Activated CD4-positive, alpha-beta T cell treated with anti-CD3 and anti-CD28 coated beads, Interleukin-2, amount 10 ng/mL, durations not matched to agents 7 days and 5 days (primary cell): ENCODE measurements at regions not wholly inside any gene's neighbourhood (a gene's known extent, or its start where the extent isn't known, plus 50 kb on each side); places are given as distances from the start of the nearest gene placed in this dataset.

Source experiments
- CTCF ChIA-PET: fragments of 350-600 bp; sonication (Branson Sonifier 250); formaldehyde crosslinking; loops from one replicate; lab custom pipeline; 2021; ENCODE audit warnings: antibody characterized with exemption; lab: Charles Lee
- POLR2A ChIA-PET: fragments of 350-600 bp; sonication (Branson Sonifier 250); formaldehyde crosslinking; loops from one replicate; lab custom pipeline; 2021; ENCODE audit warnings: antibody characterized with exemption; lab: Charles Lee
- DNase-seq: peaks from one replicate; pipeline ENCODE4 v3.0.0-alpha.2; 2020
- H3K27ac Mint-ChIP-seq: one replicate; pipeline ENCODE4 v1.8.0; 2021; ENCODE audit warnings: mild to moderate bottlenecking, moderate library complexity, mixed read lengths
- H3K27me3 Mint-ChIP-seq: one replicate; pipeline ENCODE4 v1.8.0; 2021; ENCODE audit warnings: mixed read lengths
- H3K36me3 Mint-ChIP-seq: one replicate; pipeline ENCODE4 v1.8.0; 2021; ENCODE audit warnings: low read depth, mixed read lengths
- H3K4me1 Mint-ChIP-seq: one replicate; pipeline ENCODE4 v1.8.0; 2021; ENCODE audit warnings: mixed read lengths
- H3K4me3 Mint-ChIP-seq: one replicate; pipeline ENCODE4 v1.8.0; 2021; ENCODE audit warnings: mild to moderate bottlenecking, moderate library complexity, mixed read lengths
- H3K9me3 Mint-ChIP-seq: one replicate; pipeline ENCODE4 v1.8.0; 2021; ENCODE audit warnings: mixed read lengths

- Mint-ChIP-seq H3K36me3 (no peaks in the 10 kb centered on the region), H3K9me3 (no peaks in the 10 kb centered on the region), H3K27me3 (no peaks in the 10 kb centered on the region), H3K4me3 (no peak overlapping the region), H3K4me1 (no peaks in the 10 kb centered on the region), H3K27ac (no peak overlapping the region)
- DNase-seq = no peak
- ChIA-PET POLR2A (no interaction called here), CTCF (no interaction called here)
Measured at GRCh38 chr9:73597039-73597438, 445.4 kb downstream of the ANXA1 start.

GRCh38 chr9:73597771-73598170, 446.1 kb downstream of the ANXA1 start:
- no peak overlapping the region for H3K4me3 Mint-ChIP-seq
- CTCF ChIA-PET = no interaction called here
- no peaks in the 10 kb centered on the region for H3K9me3 Mint-ChIP-seq
- H3K27me3 Mint-ChIP-seq = no peaks in the 10 kb centered on the region
- POLR2A ChIA-PET = no interaction called here
- H3K4me1 Mint-ChIP-seq = no peaks in the 10 kb centered on the region
- H3K36me3 Mint-ChIP-seq = no peaks in the 10 kb centered on the region
- no peak for DNase-seq
- H3K27ac Mint-ChIP-seq = no peak overlapping the region

GRCh38 chr9:73609381-73609780, 457.7 kb downstream of the ANXA1 start:
- H3K9me3 Mint-ChIP-seq = no peaks in the 10 kb centered on the region
- H3K36me3 Mint-ChIP-seq = no peaks in the 10 kb centered on the region
- no peak for DNase-seq
- CTCF ChIA-PET = no interaction called here
- H3K4me1 Mint-ChIP-seq = no peaks in the 10 kb centered on the region
- no peak overlapping the region for H3K4me3 Mint-ChIP-seq
- no peaks in the 10 kb centered on the region for H3K27me3 Mint-ChIP-seq
- POLR2A ChIA-PET = no interaction called here
- H3K27ac Mint-ChIP-seq = no peak overlapping the region

- Mint-ChIP-seq H3K27me3 (no peaks in the 10 kb centered on the region), H3K36me3 (no peaks in the 10 kb centered on the region), H3K4me1 (no peaks in the 10 kb centered on the region), H3K4me3 (no peak overlapping the region), H3K27ac (no peak overlapping the region), H3K9me3 (no peaks in the 10 kb centered on the region)
- CTCF ChIA-PET = no interaction called here
- DNase-seq = no peak
- POLR2A ChIA-PET = no interaction called here
Measured at GRCh38 chr9:73611032-73611431, 459.4 kb downstream of the ANXA1 start.

GRCh38 chr9:73613092-73613701, 461.5 kb downstream of the ANXA1 start:
- Mint-ChIP-seq H3K9me3 (no peaks in the 10 kb centered on the region), H3K4me3 (no peak overlapping the region), H3K36me3 (no peaks in the 10 kb centered on the region), H3K27me3 (no peaks in the 10 kb centered on the region), H3K4me1 (no peaks in the 10 kb centered on the region), H3K27ac (no peak overlapping the region)
- no peak for DNase-seq
- CTCF ChIA-PET = no interaction called here
- POLR2A ChIA-PET = no interaction called here

- CTCF ChIA-PET = no interaction called here
- POLR2A ChIA-PET = no interaction called here
- H3K4me3 Mint-ChIP-seq = no peak overlapping the region
- DNase-seq = no peak
- no peak overlapping the region for H3K27ac Mint-ChIP-seq
- H3K36me3 Mint-ChIP-seq = no peaks in the 10 kb centered on the region
- no peaks in the 10 kb centered on the region for H3K27me3 Mint-ChIP-seq
- peaks cover 3% of the 10 kb centered on the region for H3K9me3 Mint-ChIP-seq
- H3K4me1 Mint-ChIP-seq = no peaks in the 10 kb centered on the region
Measured at GRCh38 chr9:73615557-73615956, 463.9 kb downstream of the ANXA1 start.

GRCh38 chr9:73617586-73617985, 465.9 kb downstream of the ANXA1 start:
- Mint-ChIP-seq H3K36me3 (no peaks in the 10 kb centered on the region), H3K9me3 (peaks cover 3% of the 10 kb centered on the region), H3K27me3 (no peaks in the 10 kb centered on the region), H3K4me1 (no peaks in the 10 kb centered on the region), H3K4me3 (no peak overlapping the region), H3K27ac (no peak overlapping the region)
- no peak for DNase-seq
- CTCF ChIA-PET = no interaction called here
- POLR2A ChIA-PET = no interaction called here

GRCh38 chr9:73640971-73641370, 489.3 kb downstream of the ANXA1 start:
- H3K27ac Mint-ChIP-seq = no peak overlapping the region
- CTCF ChIA-PET = no interaction called here

GRCh38 chr9:73643379-73644013, 491.8 kb downstream of the ANXA1 start:
- CTCF ChIA-PET = no interaction called here
- Mint-ChIP-seq H3K27ac (no peak overlapping the region), H3K9me3 (peaks cover 1% of the 10 kb centered on the region), H3K4me1 (no peaks in the 10 kb centered on the region), H3K27me3 (no peaks in the 10 kb centered on the region), H3K36me3 (no peaks in the 10 kb centered on the region), H3K4me3 (no peak overlapping the region)
- DNase-seq = no peak
- POLR2A ChIA-PET = no interaction called here

More at GRCh38 chr9:73640971-73641370, 489.3 kb downstream of the ANXA1 start:
- Mint-ChIP-seq H3K4me1 (no peaks in the 10 kb centered on the region), H3K4me3 (no peak overlapping the region), H3K27me3 (no peaks in the 10 kb centered on the region), H3K36me3 (no peaks in the 10 kb centered on the region), H3K9me3 (peaks cover 1% of the 10 kb centered on the region)
- POLR2A ChIA-PET = no interaction called here
- no peak for DNase-seq

GRCh38 chr9:73647560-73647959, 495.9 kb downstream of the ANXA1 start:
- ChIA-PET CTCF (no interaction called here), POLR2A (no interaction called here)
- Mint-ChIP-seq H3K9me3 (no peaks in the 10 kb centered on the region), H3K27me3 (no peaks in the 10 kb centered on the region), H3K4me3 (no peak overlapping the region), H3K27ac (no peak overlapping the region), H3K36me3 (no peaks in the 10 kb centered on the region), H3K4me1 (no peaks in the 10 kb centered on the region)
- no peak for DNase-seq

- no peak for DNase-seq
- POLR2A ChIA-PET = no interaction called here
- Mint-ChIP-seq H3K4me3 (no peak overlapping the region), H3K27me3 (no peaks in the 10 kb centered on the region), H3K27ac (no peak overlapping the region), H3K9me3 (no peaks in the 10 kb centered on the region), H3K36me3 (no peaks in the 10 kb centered on the region), H3K4me1 (no peaks in the 10 kb centered on the region)
- CTCF ChIA-PET = no interaction called here
Measured at GRCh38 chr9:73649552-73649951, 497.9 kb downstream of the ANXA1 start.

GRCh38 chr9:73655363-73655762, 503.7 kb downstream of the ANXA1 start:
- H3K36me3 Mint-ChIP-seq = no peaks in the 10 kb centered on the region
- DNase-seq = no peak
- ChIA-PET CTCF (no interaction called here), POLR2A (no interaction called here)
- no peaks in the 10 kb centered on the region for H3K27me3 Mint-ChIP-seq
- H3K27ac Mint-ChIP-seq = no peak overlapping the region
- no peaks in the 10 kb centered on the region for H3K4me1 Mint-ChIP-seq
- H3K9me3 Mint-ChIP-seq = no peaks in the 10 kb centered on the region
- no peak overlapping the region for H3K4me3 Mint-ChIP-seq

- no peaks in the 10 kb centered on the region for H3K27me3 Mint-ChIP-seq
- no peak overlapping the region for H3K27ac Mint-ChIP-seq
- H3K36me3 Mint-ChIP-seq = no peaks in the 10 kb centered on the region
- POLR2A ChIA-PET = no interaction called here
- CTCF ChIA-PET = no interaction called here
- H3K4me3 Mint-ChIP-seq = no peak overlapping the region
- DNase-seq = no peak
- H3K4me1 Mint-ChIP-seq = no peaks in the 10 kb centered on the region
- H3K9me3 Mint-ChIP-seq = no peaks in the 10 kb centered on the region
Measured at GRCh38 chr9:73655831-73656230, 504.2 kb downstream of the ANXA1 start.

GRCh38 chr9:73665253-73665652, 513.6 kb downstream of the ANXA1 start:
- H3K4me1 Mint-ChIP-seq = no peaks in the 10 kb centered on the region
- ChIA-PET POLR2A (no interaction called here), CTCF (no interaction called here)
- H3K36me3 Mint-ChIP-seq = no peaks in the 10 kb centered on the region
- no peak for DNase-seq
- no peak overlapping the region for H3K4me3 Mint-ChIP-seq
- no peaks in the 10 kb centered on the region for H3K27me3 Mint-ChIP-seq
- H3K27ac Mint-ChIP-seq = no peak overlapping the region
- peaks cover 3% of the 10 kb centered on the region for H3K9me3 Mint-ChIP-seq
